NCI-H446 treated with DMSO at 0.1 percent for 48 hours (cell line): ENCODE measurements at regions not wholly inside any gene's neighbourhood (a gene's known extent, or its start where the extent isn't known, plus 50 kb on each side); places are given as distances from the start of the nearest gene placed in this dataset.

Source experiments
- DNase-seq: peaks from one replicate; lab custom pipeline; 2025; lab: John Stamatoyannopoulos, UW

DNA sequence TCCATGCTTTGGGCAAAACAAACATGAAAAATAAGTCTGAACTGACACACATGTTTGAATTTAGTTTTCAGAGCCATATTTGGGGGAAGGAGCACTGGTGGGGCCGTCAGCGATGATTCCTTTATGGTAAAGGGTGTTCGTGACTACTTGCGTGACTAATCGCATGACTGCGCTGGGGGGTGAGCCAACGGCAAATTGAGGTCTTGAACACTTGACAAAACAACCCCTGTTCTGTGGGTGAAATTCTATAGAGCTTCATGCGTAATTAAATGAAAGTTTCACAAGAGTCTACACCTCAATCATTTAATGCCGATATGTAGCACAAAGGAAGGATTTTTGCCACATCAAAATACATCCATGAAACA, 127.5 kb upstream of the CYP1B1 start:
- DNase-seq = no peak

DNA sequence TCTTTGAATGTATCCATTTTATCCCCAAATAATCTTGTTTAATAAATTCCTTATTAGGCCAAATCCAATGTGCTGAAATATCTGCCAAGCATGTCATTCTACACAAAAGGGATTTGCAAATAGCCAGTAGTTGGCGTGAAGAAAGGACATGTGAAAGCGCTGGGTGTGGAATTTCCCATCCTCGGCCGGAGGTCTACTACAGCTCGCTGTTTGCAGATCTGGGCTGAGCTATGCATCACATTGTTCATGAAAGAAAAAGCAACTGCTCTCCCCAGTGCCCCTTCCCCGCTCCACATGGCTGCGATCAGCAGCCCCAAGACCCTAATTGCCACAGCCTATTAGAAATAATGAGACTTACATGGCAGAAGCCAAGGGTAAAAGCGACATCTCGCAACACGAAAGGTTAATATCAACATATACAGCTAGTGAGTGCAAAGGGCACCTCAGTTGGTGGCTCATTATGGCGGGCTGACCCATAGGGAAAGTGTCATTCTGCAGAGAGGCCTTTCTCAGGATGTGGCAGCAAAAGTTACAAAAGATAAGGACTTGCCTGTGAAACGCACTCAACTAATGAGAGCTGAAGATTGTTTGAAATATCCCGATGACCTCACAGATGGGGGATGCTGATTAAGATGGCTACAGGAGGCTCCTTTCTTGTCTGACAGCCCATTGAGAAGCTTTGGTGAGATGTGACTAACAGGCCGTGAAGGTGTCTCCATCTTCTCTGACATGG, 126.9 kb upstream of the CYP1B1 start:
- DNase-seq = no peak

DNA sequence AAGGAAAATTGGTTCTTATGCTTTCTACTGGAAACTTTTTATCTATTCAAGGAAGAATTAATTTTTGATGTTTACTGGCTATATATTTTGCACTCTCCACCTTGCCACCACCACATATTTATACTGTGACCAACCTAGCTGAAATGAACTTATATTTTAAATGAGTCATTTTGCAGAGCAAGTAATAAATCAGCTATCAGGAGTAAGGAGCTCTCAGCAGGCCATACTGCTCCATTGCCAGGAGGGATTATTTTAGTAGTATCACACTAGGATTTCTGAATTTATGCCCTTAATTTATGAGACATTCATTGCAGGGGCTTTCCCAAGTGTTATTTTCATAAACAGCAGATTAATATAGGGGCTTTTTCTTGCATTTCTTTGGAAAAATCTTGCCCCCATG, 125.8 kb upstream of the CYP1B1 start:
- DNase-seq = no peak

DNA sequence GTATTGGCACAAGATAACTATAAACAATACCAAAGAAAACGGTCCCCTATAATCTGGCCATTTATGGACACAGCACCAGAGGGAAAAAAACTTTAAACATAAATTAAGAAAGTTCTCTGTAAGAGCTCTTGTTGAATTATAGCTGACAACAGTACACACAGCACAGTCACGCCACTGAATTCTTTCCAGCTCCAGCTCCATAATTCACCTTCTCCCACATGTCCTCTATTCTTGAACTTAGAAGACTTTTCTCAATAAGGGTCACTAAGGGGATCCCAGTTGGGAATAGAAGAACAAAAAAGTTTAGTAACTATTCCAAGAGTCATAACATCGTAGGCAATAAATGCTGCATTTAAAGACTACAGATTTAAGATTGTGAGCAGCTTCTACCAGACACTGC, 124.6 kb upstream of the CYP1B1 start:
- DNase-seq = no peak

DNA sequence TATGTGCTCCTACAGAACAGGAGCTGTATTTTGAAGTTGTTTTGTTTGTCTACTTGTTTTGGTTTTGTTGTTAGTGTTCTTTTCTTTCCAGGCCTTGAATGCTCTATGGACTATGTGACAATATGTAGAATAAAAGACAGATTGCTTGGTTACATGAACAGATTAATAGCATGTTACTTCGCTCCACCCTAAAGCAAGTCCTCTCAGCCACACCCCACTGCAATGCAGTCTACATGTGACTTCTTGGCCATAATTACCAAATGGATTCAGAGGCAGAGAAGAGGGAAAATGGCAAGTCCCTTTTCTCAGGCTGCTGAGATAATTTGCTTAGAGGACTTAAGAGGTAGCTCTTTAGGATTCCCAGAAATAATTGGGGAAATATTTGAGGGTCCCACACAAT, 123.2 kb upstream of the CYP1B1 start:
- no peak for DNase-seq

DNA sequence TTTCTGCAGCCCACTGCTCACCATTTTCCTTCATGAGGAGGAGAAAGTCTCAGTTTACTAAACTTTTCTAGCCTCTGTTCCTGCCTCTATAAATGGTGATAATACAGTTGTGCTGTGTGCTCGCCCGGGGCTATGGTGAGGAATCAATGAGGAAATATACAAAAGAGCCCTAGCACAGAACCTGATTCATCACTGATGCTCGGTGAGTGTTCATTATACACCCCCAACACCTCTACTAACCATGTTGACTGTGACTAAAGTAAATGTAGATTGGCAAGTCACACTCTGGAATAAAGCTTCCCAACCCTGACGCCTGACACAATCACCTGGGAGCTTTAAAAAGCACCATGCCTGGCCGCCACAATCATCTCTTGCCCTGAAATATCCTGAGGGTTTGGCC, 118.8 kb upstream of the CYP1B1 start:
- DNase-seq = no peak

DNA sequence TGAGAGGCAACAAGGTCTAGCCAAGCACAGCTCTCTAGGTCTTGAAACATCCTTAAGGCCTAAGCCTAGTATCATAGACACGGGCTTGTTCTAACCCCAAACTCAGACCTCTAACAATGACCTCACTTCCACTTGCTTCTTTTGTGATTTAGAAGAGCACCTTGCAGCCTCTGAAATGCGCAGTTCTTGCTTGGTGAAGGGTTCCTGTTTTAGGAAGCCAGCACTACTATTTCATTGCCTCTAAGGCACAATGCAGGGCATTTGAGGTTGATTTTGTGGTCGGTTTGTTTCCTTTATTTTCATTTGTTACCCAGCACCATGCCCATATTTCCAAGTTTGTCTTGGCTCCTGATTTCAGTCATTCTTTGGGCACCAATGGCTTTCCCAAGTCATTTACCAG, 117.0 kb upstream of the CYP1B1 start:
- no peak for DNase-seq

DNA sequence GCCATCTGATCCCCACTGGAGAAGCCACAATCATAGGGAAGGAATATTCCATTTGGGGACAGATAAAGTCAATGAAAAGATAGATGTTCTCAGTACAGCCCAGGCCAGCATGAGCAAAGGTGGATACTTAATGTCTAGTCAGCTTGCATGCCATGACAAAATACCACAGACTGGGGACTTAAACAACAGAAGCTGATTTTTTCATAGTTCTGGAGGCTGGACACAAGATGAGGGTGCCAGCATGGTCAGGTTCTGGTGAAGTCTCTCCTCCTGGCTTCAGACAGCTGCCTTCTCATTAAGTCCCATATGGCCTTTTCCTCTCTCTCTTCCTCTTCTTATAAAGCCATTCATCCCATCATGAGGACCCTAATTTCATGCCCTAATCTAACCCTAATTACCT, 116.1 kb upstream of the CYP1B1 start:
- no peak for DNase-seq

DNA sequence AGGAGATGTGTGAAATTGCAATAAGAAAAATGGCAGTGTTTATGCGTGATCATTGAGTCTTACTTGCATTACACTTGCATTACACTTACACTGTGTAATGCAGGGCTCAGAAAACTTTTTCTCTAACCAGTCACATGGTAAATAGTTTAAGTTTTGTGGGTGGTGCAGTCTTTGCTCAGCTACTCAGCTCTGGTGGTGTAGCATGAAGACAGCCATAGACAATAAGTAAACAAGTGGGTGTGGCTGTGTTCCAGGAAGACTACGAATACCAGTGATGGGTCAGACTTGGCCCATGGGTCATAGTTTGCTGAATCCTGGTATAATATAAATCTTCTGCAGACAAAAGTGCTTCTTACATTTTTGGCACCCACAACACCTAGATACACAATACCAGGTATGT, 115.6 kb upstream of the CYP1B1 start:
- no peak for DNase-seq

DNA sequence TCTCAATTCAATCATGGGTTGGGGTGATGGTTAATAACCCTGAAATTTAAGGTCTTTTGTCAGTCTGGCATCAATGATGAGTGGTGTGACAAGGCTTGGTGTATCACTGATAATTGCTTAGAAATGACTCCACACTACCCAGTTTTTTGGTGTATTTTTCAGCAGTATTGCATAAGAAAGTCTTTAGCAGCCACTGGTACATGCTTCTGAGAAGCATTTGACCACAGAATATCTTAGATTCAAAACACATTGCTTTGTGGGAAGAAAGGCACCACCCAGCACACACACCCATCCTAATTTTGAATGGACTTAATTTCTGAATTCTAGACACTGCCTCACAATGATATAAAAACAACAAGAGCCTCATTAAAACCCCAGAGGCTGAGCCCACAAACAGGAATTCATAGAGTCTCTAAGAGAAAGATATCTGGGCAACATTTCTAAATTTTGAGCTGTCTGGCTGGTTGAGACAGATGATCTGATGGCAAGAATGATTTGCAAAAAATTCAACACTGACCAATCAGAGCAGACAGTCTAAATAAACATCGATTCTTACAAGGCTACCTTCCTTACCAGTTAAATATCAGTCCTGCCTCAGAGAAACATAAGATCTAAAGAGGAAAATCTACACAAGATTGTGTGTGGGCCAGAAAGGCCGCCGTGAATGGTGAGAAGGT, 114.7 kb upstream of the CYP1B1 start:
- DNase-seq = no peak

DNA sequence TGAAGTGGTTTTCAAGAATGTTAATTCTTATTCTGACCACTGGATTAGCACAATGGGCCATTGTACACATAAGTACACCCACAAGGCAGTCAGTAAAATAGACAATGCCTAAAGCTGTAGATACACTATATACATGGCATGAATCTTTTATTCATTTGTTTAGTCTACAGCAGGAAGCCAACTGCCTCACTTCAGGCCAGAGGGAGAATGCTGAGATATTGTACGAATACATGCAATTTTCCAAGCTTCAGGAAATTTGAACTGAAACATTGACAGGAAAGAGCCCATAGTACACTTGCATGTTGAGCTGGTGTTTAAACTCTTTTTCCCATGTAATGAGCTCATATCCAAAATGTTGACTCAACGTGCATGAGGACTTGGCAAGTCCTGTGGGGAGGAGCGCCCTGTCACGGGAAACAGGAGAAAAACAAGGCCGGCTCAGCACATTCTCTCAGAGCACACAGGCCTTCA, 111.6 kb upstream of the CYP1B1 start:
- DNase-seq = no peak

DNA sequence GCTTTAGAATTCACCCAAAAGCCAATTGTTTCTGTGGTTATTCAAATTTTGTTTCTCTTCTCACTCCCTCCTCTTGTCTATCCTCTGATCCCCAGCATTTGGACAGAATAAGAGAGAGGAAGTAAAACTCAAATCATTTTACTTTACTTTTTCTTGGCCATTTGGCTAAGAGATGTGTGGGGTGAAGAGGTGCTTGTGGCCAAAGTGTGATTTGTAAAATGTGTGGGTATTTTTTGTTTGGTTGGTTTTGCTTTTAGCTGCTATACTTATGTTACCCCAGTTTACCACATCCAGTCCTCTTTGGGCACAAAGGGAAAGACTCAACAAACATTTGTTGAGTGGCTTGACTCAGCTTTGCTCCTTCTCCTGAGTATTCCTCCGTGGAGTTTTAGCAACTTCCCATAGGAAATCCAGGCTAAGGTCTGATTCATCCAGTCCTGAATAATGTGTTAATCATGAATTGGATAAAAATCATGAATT, 109.1 kb upstream of the CYP1B1 start:
- no peak for DNase-seq

DNA sequence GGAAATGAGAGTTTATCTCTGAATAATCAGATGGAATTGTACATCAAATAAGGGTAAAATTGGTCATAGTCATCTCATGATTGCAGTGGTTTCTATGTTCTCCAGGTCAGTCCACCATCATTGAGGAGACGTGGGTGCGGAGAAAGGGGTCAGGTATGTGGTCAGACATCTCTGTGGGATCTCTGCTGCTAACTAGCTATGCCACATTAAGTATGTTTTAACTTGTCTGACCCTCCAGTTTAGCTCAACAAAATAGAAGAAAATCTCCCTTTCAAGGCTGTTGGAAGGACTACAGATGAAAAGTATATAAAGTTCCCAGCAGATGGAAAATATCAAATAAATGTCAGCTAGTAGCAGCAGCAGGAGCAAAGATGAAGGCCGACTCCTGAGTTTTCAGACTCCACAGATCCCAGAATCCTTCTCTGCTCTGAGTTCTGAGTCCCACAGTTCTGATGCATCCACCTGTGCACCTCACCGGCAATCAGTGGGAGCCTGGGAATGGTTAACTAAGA, 106.6 kb upstream of the CYP1B1 start:
- no peak for DNase-seq

DNA sequence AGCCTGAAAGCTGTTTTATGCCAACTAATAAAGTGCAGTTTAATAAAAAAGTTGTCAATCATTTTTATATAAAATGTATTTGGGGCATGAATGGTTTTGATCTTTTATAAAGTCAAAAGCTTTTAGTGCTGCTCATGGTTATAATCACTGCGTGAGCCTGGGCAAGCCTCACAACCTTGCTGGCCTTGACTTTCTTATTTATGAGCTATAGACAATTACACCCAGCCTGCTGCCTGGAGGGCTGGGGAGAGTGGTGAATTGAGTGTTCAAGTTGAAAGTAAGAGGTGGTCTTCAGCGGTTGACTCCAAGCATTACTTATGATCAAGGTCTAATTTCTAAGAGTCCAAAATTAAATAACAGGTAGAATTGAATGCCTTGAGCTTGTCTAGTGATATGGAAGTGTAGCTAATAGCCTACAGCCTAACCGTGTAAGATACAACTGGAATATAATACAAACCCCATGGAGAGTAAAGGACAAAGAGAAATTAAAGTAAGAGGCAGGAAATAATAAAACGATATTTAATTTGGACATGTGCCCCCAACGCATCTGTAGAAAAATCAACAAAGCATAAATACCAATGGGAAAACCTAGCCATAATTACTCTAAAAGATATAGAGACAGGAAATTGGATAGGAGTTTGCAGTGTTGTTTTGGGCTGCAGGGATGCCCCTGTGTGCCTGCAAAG, 106.0 kb upstream of the CYP1B1 start:
- DNase-seq = no peak

DNA sequence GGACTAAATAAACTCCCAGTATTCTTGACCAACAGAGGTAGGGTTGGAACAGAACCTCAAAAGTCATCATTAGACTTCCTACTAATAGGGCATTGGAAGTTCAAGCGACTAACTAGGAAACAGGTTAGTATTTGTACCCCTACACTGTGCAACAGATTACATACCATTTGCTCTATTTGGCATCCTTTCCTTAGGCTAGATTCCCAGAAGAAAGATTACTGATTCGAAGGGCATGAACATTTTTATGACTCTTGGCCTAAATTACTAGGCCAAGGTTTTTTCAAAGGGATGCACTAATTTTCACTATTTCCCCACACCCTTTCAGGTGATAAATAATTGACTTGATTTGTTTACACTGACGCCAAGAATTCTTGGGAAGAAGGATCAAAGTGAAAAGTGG, 104.8 kb upstream of the CYP1B1 start:
- DNase-seq = no peak

DNA sequence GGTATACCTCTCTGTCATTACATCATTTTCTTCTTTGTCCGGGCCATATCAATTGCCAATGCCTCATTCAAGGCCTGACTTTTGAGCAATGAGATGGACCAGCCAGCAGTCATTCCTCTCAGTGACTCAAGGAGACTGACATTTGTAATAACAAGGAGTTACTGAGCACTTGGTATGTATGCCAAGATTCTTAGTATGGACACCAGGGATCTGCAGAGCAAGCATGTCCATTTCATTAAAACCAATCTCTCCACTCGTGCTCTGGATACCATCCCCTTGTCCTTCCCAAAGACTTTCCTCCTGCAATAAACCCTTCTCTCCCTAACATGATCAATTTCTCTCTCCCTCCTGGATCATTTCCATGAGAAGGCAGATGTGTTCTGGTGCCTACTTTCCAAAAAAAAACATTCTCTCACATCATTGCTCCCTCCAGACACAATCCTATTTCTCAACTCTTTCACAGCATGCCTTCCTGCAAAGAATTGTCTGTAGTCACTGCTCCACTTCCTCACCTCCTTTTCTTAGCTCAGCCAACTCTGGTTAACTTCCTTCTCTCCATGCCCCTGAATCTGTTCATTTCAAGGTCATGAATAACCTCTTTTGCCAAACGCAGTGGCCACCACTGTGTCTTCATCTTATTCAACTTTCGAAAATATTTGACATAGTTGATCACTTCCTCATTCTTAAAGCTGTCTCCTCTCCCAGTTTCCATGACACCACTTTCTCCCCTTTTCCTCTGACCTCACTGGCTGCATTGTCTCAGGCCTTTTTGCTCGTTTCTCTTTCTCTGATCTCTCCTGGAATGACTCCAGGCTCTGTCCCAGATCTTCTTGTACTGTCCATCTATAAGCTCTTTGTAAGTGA, 102.8 kb upstream of the CYP1B1 start:
- DNase-seq = no peak

DNA sequence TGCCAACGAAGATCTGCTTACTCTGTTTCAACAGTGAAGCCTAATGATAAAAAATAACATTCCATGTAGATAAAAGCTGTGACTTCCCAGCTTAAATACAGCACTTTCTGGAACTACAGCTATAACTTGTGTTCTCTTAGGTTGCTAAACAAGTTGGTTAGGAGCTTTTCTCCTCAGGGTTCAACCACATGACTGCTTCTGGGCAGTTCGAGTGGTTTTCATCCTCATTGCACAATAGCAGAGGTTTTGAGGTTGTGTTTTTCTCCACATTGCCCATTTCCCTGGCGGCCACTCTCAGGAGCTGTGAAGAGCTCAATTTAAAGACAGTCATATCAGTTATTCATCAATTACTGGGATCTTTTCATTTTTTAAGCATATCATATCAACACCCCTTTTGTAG, 102.2 kb upstream of the CYP1B1 start:
- no peak for DNase-seq

DNA sequence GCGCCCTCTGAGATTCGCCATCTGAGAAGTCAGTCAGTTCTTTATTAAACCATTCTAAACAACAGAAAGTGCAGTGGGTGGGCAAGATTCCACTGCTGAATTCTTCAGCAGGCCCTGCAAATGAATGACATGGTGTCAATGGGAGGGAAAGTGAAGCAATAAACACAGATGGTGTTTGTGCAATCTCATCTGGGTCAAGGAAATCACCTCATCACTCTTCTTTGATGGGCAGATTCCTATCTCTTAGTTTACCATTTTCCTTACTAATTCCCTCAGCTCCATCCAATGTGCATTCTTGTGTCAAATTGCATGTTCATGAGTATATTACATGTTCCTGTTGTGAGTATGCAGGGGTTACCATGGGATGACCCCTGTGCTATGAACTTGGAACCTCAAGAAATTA, 100.7 kb upstream of the CYP1B1 start:
- DNase-seq = no peak

DNA sequence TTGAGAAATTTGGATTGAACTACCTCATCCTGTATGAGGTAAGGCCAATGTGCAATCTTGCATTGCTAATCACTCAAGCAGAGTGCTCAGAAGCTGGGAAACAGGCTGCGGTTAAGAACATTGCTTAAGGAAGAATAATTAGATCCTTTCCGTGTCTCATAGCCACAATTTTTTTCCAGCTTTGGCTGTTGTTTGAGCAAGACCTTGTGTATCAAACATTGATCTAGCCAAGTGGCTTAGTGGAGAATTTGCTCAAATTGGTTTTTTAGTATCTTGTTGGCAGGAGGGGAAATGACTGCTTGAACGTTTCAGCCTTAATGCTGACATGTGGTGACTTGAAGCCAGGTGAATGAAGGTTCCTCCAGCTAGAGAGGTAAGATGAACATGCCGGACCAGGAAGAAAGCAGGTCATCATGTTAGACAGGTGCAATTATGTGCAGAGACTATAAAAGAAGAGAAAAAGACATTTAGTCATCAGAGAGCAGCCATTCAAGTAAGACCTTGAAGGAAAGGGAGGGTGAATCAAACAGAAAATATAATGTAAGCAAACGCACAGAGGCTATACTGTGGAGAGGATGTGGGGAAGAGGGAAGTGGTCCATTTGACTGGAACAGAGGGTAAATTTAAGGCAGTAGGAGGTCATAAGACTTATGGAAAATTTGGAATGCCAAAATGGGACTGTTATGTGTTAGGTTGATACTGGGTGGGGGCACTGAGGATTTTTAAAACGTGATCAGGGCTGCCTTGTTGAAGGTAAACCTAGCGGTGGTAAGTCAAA, 98.9 kb upstream of the CYP1B1 start:
- no peak for DNase-seq

DNA sequence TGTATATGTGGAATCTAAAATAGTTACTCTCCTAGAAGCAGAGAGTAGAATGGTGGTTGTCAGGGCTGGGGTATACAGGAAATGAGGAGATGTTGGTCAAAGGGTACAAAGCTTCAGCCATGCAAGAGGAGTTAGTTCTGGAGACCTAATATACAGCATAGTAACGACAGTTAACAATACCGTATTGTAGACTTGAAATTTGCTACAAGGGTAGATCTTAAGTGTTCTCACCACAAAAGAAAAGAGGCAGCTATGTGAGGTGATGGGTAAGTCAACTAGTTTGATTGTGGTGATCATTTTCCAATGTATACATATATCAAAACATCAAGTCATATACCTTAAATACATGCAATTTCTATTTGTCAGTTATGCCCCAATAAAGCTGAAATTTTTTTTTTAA, 98.2 kb upstream of the CYP1B1 start:
- DNase-seq = no peak

DNA sequence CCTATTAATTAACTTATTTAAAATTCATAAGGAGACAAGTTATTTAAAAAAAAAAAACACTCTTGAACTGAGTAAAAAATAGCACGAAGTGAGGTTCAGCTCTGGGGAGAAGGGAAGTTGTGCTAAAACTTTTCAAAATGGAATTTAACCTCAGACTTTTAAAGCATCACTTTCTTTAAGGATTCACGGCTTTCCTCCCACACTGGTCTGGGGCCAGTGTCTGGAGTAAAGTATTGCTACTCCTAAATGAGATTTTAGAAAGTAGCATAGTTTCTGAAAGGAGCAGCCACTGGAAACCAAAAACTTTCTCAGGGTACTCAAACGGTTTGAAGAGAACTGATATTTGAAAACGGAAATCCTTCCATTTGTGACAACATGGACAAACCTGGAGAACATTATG, 97.7 kb upstream of the CYP1B1 start:
- DNase-seq = no peak
